ENCODE measurements at regions not wholly inside any gene's neighbourhood (a gene's known extent, or its start where the extent isn't known, plus 50 kb on each side); places are given as distances from the start of the nearest gene placed in this dataset.

DNA sequence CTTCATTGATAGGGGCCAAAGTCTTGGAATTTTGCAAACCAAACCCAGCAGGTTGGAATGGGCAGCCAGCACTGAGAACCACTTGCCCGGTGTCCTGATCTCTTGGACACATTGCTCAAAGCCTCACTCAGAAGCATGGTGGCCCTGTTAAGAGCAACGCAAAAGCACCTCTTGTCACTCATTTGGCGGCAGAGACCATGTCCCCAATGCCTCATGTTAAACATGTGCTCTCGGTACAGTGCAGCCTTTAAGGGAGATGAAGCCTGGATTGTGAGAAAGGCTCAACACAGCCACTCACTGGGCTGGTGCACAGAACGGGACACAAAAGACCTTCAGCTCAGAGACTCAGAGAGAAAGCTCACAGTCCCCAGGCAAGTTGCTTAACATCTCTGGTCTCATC lies 298.4 kb upstream of the PRDM1 start:
- DNase-seq, result no peak

- no peak for DNase-seq
Measured at GRCh38 chr6:105786890-105787655, 299.1 kb upstream of the PRDM1 start.

DNA sequence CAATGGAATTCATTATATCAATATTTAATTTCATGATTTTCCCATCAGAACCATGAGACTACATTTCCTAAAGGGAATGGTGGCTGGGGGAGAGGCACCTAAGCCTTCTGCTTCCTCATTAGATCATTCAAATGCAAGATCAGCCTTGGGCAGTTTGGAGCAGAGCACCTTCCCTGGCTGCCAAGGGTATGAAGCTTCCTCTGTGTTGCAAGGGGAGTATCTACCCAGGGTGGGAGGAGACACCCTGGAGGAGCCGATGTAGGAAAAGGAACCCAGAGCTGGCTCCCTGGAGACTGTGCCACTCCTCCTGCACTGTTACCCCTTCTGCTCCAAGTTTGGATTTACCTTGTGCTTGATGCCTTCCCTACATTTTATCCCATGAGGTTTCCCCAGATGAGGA lies 299.7 kb upstream of the PRDM1 start:
- DNase-seq, result no peak

- no peak for DNase-seq
Measured at GRCh38 chr6:105785066-105785811, 300.9 kb upstream of the PRDM1 start.

- no peak for DNase-seq
Measured at GRCh38 chr6:105784179-105784578, 302.0 kb upstream of the PRDM1 start.

DNA sequence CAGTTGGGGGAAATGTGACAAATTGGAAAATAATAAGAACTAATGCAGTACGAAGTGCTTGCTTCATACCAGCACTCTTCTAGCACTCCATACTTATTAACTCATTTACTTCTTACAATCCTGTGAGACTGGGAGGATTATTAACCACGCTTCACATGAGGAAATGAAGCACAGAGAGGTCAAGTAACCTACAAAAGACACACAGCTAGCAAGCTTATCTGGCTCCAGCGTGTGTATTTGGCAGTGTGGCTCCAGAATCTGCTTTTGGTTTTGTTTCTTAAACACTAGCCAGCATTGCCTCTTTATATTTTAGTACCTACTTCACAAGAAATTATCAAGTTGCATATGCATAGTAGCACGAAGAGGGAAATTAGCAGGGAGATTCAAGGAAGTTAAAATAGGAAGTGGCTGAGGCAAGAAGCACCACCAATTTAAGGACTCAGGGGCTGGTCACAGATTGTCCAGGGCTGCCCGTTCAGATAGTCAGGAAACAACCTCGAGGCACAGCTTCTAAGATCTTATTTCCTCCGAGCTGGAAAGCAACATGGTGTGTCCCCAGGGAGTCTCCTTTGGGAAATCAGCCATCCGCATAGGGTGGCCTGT lies 302.7 kb upstream of the PRDM1 start:
- DNase-seq, result no peak

- no peak for DNase-seq
Measured at GRCh38 chr6:105781915-105782314, 304.2 kb upstream of the PRDM1 start.

GRCh38 chr6:105781248-105781647 lies 304.9 kb upstream of the PRDM1 start:
- DNase-seq, result no peak

- no peak for DNase-seq
Measured at GRCh38 chr6:105780146-105780860, 305.8 kb upstream of the PRDM1 start.

- DNase-seq, result no peak
Measured at GRCh38 chr6:105779110-105779509, 307.0 kb upstream of the PRDM1 start.

GRCh38 chr6:105775095-105775494 lies 311.0 kb upstream of the PRDM1 start:
- DNase-seq, result no peak

DNA sequence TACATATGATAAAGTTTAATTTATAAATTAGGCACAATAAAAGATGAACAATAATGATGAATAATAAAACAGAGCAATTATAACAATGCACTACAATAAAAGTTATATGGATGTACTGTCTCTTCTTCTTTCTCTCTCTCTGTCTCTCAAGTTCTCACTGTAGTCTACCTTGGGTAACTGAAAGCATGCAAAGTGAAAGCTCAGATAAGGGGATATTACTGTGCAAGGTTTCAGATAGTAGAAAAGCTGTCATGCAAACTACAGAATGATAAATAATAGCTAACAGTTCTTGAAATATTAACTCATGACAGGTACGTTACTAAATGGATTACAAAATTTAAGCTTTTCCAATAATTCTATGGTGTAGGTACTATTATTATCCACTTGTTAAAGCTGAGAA lies 311.9 kb upstream of the PRDM1 start:
- no peak for DNase-seq

- DNase-seq, result no peak
Measured at GRCh38 chr6:105771313-105771970, 314.7 kb upstream of the PRDM1 start.

- DNase-seq, result no peak
Measured at GRCh38 chr6:105769987-105770386, 316.1 kb upstream of the PRDM1 start.

- no peak for DNase-seq
Measured at GRCh38 chr6:105769197-105769596, 316.9 kb upstream of the PRDM1 start.

DNA sequence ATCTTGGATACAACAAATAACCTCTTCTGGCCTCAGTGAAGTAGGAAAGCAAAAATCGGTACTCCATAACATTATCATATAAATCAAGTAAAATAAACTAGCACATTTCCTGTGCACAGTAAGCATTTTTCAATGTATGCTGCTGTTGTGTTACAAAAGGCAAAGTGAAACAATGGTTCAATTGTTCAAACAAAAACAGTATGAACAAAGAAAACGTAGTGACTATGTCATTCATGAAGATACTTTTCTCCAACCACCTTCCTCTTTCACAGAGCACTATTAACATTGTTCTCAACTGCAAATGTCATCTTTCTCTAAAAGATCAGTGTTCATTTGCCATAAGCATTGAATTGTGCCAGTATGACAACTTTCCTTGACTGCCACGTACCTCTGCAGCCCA lies 318.6 kb upstream of the PRDM1 start:
- no peak for DNase-seq

DNA sequence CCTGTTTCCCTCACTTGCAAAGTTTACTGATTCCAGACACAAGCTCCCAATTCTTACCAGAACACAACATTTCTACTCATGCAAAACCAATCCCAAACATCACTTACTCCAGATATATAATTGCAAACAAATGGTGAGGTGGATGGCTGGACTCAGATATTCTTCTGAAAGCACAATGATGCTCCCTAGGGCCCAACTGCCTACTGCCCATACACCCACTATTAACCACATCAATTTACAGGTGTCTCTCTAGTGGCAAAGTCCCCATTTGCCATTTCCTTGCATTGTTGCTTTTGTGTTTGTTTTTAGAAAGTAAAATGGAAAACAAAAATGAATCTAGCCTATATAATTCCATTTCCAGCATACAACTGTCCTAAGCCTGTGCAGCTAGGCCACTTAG lies 320.9 kb upstream of the PRDM1 start:
- DNase-seq, result no peak

DNA sequence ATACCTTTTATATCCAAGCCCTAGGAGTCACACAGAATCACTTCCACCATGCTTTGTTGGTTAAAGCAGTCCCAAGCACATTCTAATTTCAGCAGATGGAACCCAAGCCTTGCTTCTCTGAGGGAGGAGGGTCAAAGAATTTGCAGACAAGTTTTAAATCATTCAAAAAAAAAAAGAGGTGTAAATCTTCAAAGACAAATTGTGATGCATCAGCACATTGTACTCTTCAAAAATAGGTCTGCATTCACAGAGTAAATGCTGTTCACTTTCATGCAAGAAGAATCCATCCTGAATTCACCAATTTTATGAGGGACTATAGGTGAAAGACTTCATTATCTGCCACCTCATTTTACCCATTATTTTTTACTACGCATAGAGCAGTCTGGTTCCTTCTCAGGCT lies 321.8 kb upstream of the PRDM1 start:
- no peak for DNase-seq

DNA sequence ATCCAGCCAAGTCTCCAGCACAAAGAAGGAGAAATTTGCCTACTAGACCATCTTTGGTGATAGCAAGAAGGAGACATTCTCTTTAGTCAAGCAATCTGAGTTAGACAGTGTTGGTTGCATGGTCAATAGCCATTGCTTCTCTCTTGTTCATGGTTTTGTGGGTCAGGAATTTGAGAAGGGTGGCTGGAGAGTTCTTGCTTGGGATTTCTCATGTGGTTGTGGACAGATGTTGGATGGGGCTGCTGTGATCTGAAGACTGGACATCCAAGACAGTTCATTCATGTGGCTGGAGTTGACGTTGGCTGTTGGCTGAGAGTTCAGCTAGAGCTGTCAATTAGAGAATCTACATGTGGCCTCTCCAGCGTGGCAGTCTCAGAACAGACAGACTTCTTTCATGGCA lies 322.3 kb upstream of the PRDM1 start:
- DNase-seq, result no peak

DNA sequence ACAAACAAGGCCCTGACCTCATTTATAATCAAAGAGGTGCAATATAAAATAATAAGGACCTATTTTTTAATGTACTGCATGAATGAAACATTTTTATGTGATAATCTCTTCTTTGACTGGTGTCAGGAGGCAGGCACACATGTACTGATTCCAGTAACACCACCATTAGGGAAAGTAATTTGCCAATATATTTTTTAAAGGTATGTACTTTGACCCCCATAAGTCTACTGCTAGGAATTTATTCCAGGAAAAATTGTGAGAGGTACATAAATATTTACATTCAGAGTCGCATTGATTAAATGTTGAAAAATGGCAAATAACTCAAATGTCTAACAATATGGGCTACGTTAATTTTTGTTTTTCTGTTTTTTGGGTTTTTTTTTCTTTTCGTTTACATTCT lies 325.4 kb upstream of the PRDM1 start:
- DNase-seq, result no peak

- no peak for DNase-seq
Measured at GRCh38 chr6:105759946-105760345, 326.2 kb upstream of the PRDM1 start.

DNA sequence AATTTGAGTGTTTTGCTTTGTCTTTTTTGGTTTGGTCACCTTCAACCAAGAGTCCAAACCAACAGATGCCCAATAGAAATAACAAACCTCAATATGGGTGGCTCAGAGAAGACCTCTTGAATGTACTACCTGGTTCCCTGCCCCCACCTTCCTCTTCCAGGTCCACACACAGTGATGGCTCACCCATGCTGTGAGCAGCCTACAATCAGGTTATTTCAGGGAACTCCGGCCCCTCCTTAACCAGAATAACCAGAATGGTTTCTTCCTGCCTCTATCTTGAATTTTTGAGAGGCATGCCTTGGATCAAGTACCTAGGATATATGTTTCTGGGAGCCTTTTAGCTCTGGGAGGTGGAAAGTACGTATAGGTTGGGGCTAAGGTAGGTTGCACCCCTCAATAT lies 327.1 kb upstream of the PRDM1 start:
- DNase-seq, result no peak

Measured in hindlimb muscle (tissue), 1 donor.